ENCODE measurements at regions not wholly inside any gene's neighbourhood (a gene's known extent, or its start where the extent isn't known, plus 50 kb on each side); places are given as distances from the start of the nearest gene placed in this dataset.

GRCh38 chr13:50457415-50458393 is 385.8 kb downstream of the DLEU7 start:
- no peak overlapping the region for H3K4me2 ChIP-seq (ENCODE audit: insufficient read depth, low read length)
- H3K4me3 ChIP-seq (ENCODE audit: low read depth in 1 of 2, low read length in 2 of 2) = no peak overlapping the region
- TF ChIP-seq EZH2 (IDR thresholded peaks at IDR 0.05; ENCODE audit: borderline replicate concordance, low read depth, low read length, severe bottlenecking) (no peak), CTCF (IDR thresholded peaks at IDR 0.05; ENCODE audit: borderline replicate concordance, extremely low read depth, low read length, poor library complexity, severe bottlenecking) (no peak)
- DNase-seq (no peak), ATAC-seq (ENCODE audit: insufficient read depth, low read depth) (no peak)
- H2AFZ ChIP-seq (ENCODE audit: low read depth, low read length) = no peak overlapping the region
- no peak overlapping the region for H3K27ac ChIP-seq (ENCODE audit: low read length)
- H3K79me2 ChIP-seq (ENCODE audit: insufficient read depth, low read length) = no peaks in the 10 kb centered on the region
- H3K9me3 ChIP-seq (ENCODE audit: insufficient read depth, low read length, severe bottlenecking) = no peaks in the 10 kb centered on the region
- H3K27me3 ChIP-seq (ENCODE audit: insufficient read depth, low read length, poor library complexity) = no peaks in the 10 kb centered on the region
- H3K36me3 ChIP-seq (ENCODE audit: insufficient read depth, low read length) = no peaks in the 10 kb centered on the region
- no peak overlapping the region for H3K9ac ChIP-seq (ENCODE audit: low read depth, low read length)
- no peaks in the 10 kb centered on the region for H4K20me1 ChIP-seq (ENCODE audit: insufficient read depth, low read length)
- H3K4me1 ChIP-seq (ENCODE audit: insufficient read depth, low read length) = no peaks in the 10 kb centered on the region

GRCh38 chr13:50459046-50459445 is 384.4 kb downstream of the DLEU7 start:
- Histone ChIP-seq H4K20me1 (ENCODE audit: insufficient read depth, low read length) (no peaks in the 10 kb centered on the region), H3K27me3 (ENCODE audit: insufficient read depth, low read length, poor library complexity) (no peaks in the 10 kb centered on the region), H3K36me3 (ENCODE audit: insufficient read depth, low read length) (no peaks in the 10 kb centered on the region), H3K9me3 (ENCODE audit: insufficient read depth, low read length, severe bottlenecking) (no peaks in the 10 kb centered on the region), H2AFZ (ENCODE audit: low read depth, low read length) (no peak overlapping the region), H3K9ac (ENCODE audit: low read depth, low read length) (no peak overlapping the region), H3K79me2 (ENCODE audit: insufficient read depth, low read length) (no peaks in the 10 kb centered on the region), H3K27ac (ENCODE audit: low read length) (no peak overlapping the region), H3K4me3 (ENCODE audit: low read depth in 1 of 2, low read length in 2 of 2) (no peak overlapping the region), H3K4me2 (ENCODE audit: insufficient read depth, low read length) (no peak overlapping the region), H3K4me1 (ENCODE audit: insufficient read depth, low read length) (no peaks in the 10 kb centered on the region)
- DNase-seq = no peak
- ATAC-seq (ENCODE audit: insufficient read depth, low read depth) = no peak
- TF ChIP-seq CTCF (IDR thresholded peaks at IDR 0.05; ENCODE audit: borderline replicate concordance, extremely low read depth, low read length, poor library complexity, severe bottlenecking) (no peak), EZH2 (IDR thresholded peaks at IDR 0.05; ENCODE audit: borderline replicate concordance, low read depth, low read length, severe bottlenecking) (no peak)

DNA sequence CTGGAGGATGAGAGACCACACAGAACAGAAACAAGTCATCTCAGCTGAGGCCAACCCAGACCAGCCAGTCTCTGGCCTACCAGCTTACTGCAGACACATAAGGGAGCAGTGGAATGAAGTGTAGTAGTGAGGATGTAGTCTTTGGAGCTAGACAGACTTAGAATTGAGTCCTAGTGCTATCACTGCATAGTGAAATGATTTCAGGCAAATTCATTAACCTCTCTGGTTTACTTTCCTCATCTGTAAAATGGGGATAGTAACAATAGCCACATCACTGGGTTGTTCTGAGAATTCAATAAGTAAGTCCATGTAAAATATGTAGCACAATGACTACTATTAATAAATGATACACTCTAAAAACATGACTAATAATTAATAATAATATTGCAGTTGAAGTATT is 383.8 kb downstream of the DLEU7 start:
- TF ChIP-seq CTCF (IDR thresholded peaks at IDR 0.05; ENCODE audit: borderline replicate concordance, extremely low read depth, low read length, poor library complexity, severe bottlenecking) (no peak), EZH2 (IDR thresholded peaks at IDR 0.05; ENCODE audit: borderline replicate concordance, low read depth, low read length, severe bottlenecking) (no peak)
- H3K36me3 ChIP-seq (ENCODE audit: insufficient read depth, low read length) = no peaks in the 10 kb centered on the region
- H3K4me2 ChIP-seq (ENCODE audit: insufficient read depth, low read length) = no peak overlapping the region
- H2AFZ ChIP-seq (ENCODE audit: low read depth, low read length) = no peak overlapping the region
- no peak overlapping the region for H3K4me3 ChIP-seq (ENCODE audit: low read depth in 1 of 2, low read length in 2 of 2)
- H3K27ac ChIP-seq (ENCODE audit: low read length) = no peak overlapping the region
- H3K9ac ChIP-seq (ENCODE audit: low read depth, low read length) = no peak overlapping the region
- H3K79me2 ChIP-seq (ENCODE audit: insufficient read depth, low read length) = no peaks in the 10 kb centered on the region
- DNase-seq = no peak
- no peaks in the 10 kb centered on the region for H3K9me3 ChIP-seq (ENCODE audit: insufficient read depth, low read length, severe bottlenecking)
- H4K20me1 ChIP-seq (ENCODE audit: insufficient read depth, low read length) = no peaks in the 10 kb centered on the region
- no peaks in the 10 kb centered on the region for H3K27me3 ChIP-seq (ENCODE audit: insufficient read depth, low read length, poor library complexity)
- no peak for ATAC-seq (ENCODE audit: insufficient read depth, low read depth)
- no peaks in the 10 kb centered on the region for H3K4me1 ChIP-seq (ENCODE audit: insufficient read depth, low read length)
